IPS DF 6.9 (cell line): ENCODE measurements at regions not wholly inside any gene's neighbourhood (a gene's known extent, or its start where the extent isn't known, plus 50 kb on each side); places are given as distances from the start of the nearest gene placed in this dataset.
"Not testable (repeated sequence)": the region's sequence is repeated elsewhere in the genome, so short reads cannot be mapped to it uniquely, and the experiment has no call there.

Source experiments
- DNase-seq: peaks from one replicate; pipeline ENCODE4 v3.0.0-alpha.2; 2013; ENCODE audit warnings: low read depth, low spot score
- H3K27ac ChIP-seq: one replicate; pipeline ENCODE4 v1.5.1; 2013; ENCODE audit warnings: low read length, control low read depth
- H3K27me3 ChIP-seq: 2 replicates; pipeline ENCODE4 v1.6.1; 2013; ENCODE audit warnings: mild to moderate bottlenecking, low read length; ENCODE audit not compliant: control insufficient read depth, insufficient read depth
- H3K36me3 ChIP-seq: 2 replicates; pipeline ENCODE4 v1.6.1; 2013; ENCODE audit warnings: low read length; ENCODE audit not compliant: control insufficient read depth, insufficient read depth
- H3K4me1 ChIP-seq: 2 replicates; pipeline ENCODE4 v1.6.1; 2013; ENCODE audit warnings: low read length; ENCODE audit not compliant: control insufficient read depth, insufficient read depth
- H3K4me3 ChIP-seq: 2 replicates; pipeline ENCODE4 v1.5.1; 2013; ENCODE audit warnings: mild to moderate bottlenecking, low read length
- H3K9me3 ChIP-seq: 2 replicates; pipeline ENCODE4 v1.6.1; 2013; ENCODE audit warnings: low read length, inconsistent platforms; ENCODE audit not compliant: control insufficient read depth, insufficient read depth
- WGBS: extraction: QIAGEN DNeasy Blood & Tissue Kit; methylation state at CpG from one replicate; pipeline ENCODE4 v1.1.7; 2013; ENCODE audit warnings: mixed read lengths, missing lambda C conversion rate; ENCODE audit not compliant: insufficient read length, insufficient coverage; 5-methylcytosine and 5-hydroxymethylcytosine counted together

GRCh38 chr9:134547161-134548100, 94.2 kb upstream of the COL5A1 start:
- no peaks in the 10 kb centered on the region for H3K27me3 ChIP-seq
- H3K4me3 ChIP-seq, result no peak overlapping the region
- H3K4me1 ChIP-seq, result peaks cover 3% of the 10 kb centered on the region; the same call in 1 of the 2 replicates
- no peaks in the 10 kb centered on the region for H3K36me3 ChIP-seq
- whole genome bisulfite sequencing, result no CpG with 5 or more reads among the region's 36 CpGs
- H3K27ac ChIP-seq, result no peak overlapping the region
- DNase-seq, result no peak
- H3K9me3 ChIP-seq, result no peaks in the 10 kb centered on the region

DNA sequence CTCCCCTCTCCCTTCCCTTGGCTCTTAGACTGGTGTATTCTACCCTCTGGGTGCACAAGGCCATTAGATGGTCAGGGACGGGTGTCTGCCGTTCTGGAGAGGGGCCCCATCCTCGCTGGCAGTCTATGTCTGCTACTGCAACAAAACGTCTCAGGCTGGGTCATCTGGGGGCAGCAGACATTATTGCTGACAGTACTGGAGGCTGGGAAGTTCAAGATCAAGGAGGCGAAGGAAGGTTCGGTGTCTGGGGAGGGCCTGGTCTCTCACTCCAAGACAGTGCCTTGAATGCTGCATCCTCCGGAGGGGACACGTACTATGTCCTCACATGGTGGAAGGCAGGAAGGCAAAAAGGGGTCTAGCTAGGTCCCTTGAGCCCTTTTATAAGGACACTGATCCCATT, 93.4 kb upstream of the COL5A1 start:
- peaks cover 3% of the 10 kb centered on the region for H3K4me1 ChIP-seq
- no peak for DNase-seq

GRCh38 chr9:134548618-134549017, 93.0 kb upstream of the COL5A1 start:
- no peaks in the 10 kb centered on the region for H3K9me3 ChIP-seq
- H3K4me1 ChIP-seq, result peaks cover 3% of the 10 kb centered on the region
- DNase-seq, result no peak
- no peak overlapping the region for H3K27ac ChIP-seq
- no peaks in the 10 kb centered on the region for H3K36me3 ChIP-seq
- H3K27me3 ChIP-seq, result no peaks in the 10 kb centered on the region
- no peak overlapping the region for H3K4me3 ChIP-seq
- no CpG with 5 or more reads among the region's 17 CpGs for WGBS

More for the DNA sequence above, 93.4 kb upstream of the COL5A1 start:
- Histone ChIP-seq H3K27me3 (no peaks in the 10 kb centered on the region), H3K4me3 (no peak overlapping the region), H3K27ac (no peak overlapping the region), H3K9me3 (no peaks in the 10 kb centered on the region), H3K36me3 (no peaks in the 10 kb centered on the region)
- WGBS, result no CpG with 5 or more reads among the region's 8 CpGs

- no peaks in the 10 kb centered on the region for H3K27me3 ChIP-seq
- DNase-seq, result no peak
- H3K4me1 ChIP-seq, result peaks cover 3% of the 10 kb centered on the region
- WGBS, result no CpG with 5 or more reads among the region's 13 CpGs
- H3K36me3 ChIP-seq, result no peaks in the 10 kb centered on the region
- no peak overlapping the region for H3K27ac ChIP-seq
- H3K9me3 ChIP-seq, result no peaks in the 10 kb centered on the region
- no peak overlapping the region for H3K4me3 ChIP-seq
These were observed 92.3 kb upstream of the COL5A1 start for GRCh38 chr9:134549336-134549735.

DNA sequence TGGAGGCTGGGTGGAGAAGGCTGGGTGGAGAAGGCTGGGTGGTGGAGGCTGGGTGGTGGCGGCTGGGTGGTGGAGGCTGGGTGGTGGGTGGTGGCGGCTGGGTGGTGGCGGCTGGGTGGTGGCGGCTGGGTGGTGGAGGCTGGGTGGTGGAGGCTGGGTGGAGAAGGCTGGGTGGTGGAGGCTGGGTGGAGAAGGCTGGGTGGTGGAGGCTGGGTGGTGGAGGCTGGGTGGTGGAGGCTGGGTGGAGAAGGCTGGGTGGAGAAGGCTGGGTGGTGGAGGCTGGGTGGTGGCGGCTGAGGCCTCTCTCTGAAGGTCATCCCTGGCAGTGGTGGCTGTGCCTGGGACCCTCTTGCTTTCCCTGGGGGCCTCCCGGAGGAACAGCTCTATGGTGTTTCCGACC, 91.5 kb upstream of the COL5A1 start:
- H3K27ac ChIP-seq, result not testable (repeated sequence)

GRCh38 chr9:134550584-134550983, 91.0 kb upstream of the COL5A1 start:
- DNase-seq, result no peak
- Histone ChIP-seq H3K9me3 (no peaks in the 10 kb centered on the region), H3K36me3 (no peaks in the 10 kb centered on the region), H3K4me1 (peaks cover 1% of the 10 kb centered on the region; the same call in 1 of the 2 replicates), H3K27me3 (no peaks in the 10 kb centered on the region), H3K27ac (no peak overlapping the region), H3K4me3 (no peak overlapping the region)
- WGBS, result no CpG with 5 or more reads among the region's 10 CpGs

More for the DNA sequence above, 91.5 kb upstream of the COL5A1 start:
- H3K4me1 ChIP-seq, DNase-seq, H3K4me3 ChIP-seq, H3K27me3 ChIP-seq, H3K9me3 ChIP-seq, H3K36me3 ChIP-seq: not testable (repeated sequence)
- no CpG with 5 or more reads among the region's 7 CpGs for WGBS

GRCh38 chr9:134551176-134551575, 90.4 kb upstream of the COL5A1 start:
- Histone ChIP-seq H3K9me3 (no peaks in the 10 kb centered on the region), H3K4me3 (no peak overlapping the region), H3K4me1 (peaks cover 1% of the 10 kb centered on the region; the same call in 1 of the 2 replicates), H3K27ac (no peak overlapping the region), H3K36me3 (no peaks in the 10 kb centered on the region), H3K27me3 (no peaks in the 10 kb centered on the region)
- no CpG with 5 or more reads among the region's 23 CpGs for WGBS
- DNase-seq, result no peak

DNA sequence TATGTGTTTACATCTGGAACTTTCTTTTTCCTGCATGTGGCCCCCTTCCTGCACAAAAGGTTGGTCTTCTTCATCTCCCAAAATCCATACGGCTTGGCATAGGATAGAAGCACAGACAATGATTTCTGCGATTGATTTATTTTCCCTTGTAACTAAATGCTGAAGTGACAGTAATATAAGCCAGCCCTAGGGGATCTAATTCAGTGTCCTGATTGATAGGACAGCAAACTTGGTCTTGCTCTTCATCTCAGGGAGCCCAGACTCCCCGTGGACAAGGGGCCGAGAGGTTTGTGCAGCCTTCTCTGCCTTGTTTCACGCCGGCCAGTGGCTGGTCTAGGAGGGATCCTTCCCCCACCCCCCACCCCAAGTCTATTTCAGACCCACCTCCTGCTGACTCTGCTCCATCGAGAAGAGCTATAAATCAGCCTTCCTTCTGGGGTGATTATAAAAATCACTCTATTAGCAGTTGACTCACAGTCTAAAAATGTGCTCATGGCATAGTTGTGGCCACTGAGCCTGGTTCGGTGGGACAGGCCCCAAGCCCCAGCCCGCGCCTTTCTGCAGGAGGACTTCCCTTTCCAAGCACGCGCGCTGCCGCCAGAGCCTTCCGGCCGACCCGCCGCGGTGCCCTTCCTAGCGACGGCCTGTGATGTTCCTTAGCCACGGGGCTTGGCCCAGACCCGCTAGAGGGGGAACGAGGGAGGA, 89.8 kb upstream of the COL5A1 start:
- H3K4me1 ChIP-seq, result peaks cover 1% of the 10 kb centered on the region; the same call in 1 of the 2 replicates
- no peaks in the 10 kb centered on the region for H3K27me3 ChIP-seq
- no peak overlapping the region for H3K4me3 ChIP-seq
- WGBS, result no CpG with 5 or more reads among the region's 24 CpGs
- H3K36me3 ChIP-seq, result no peaks in the 10 kb centered on the region
- no peak for DNase-seq
- no peaks in the 10 kb centered on the region for H3K9me3 ChIP-seq
- H3K27ac ChIP-seq, result no peak overlapping the region

GRCh38 chr9:134552349-134552990, 89.1 kb upstream of the COL5A1 start:
- Histone ChIP-seq H3K27ac (no peak overlapping the region), H3K27me3 (no peaks in the 10 kb centered on the region), H3K4me3 (no peak overlapping the region), H3K9me3 (no peaks in the 10 kb centered on the region), H3K36me3 (no peaks in the 10 kb centered on the region), H3K4me1 (peaks cover 1% of the 10 kb centered on the region; the same call in 1 of the 2 replicates)
- no CpG with 5 or more reads among the region's 9 CpGs for WGBS
- no peak for DNase-seq
